BJ (cell line): ENCODE measurements at regions not wholly inside any gene's neighbourhood (a gene's known extent, or its start where the extent isn't known, plus 50 kb on each side); places are given as distances from the start of the nearest gene placed in this dataset.
"Not testable (repeated sequence)": the region's sequence is repeated elsewhere in the genome, so short reads cannot be mapped to it uniquely, and the experiment has no call there.

Source experiments
- CTCF ChIA-PET: fragments of 350-600 bp; formaldehyde crosslinking; extraction: SDS; loops from one replicate; lab custom pipeline; 2021; ENCODE audit warnings: antibody characterized with exemption, inconsistent platforms; lab: Yijun Ruan, JAX
- POLR2A ChIA-PET: fragments of 300-600 bp; sonication (Branson Sonifier 250); formaldehyde crosslinking; extraction: SDS; loops from one replicate; lab custom pipeline; 2021; ENCODE audit warnings: antibody characterized with exemption; lab: Charles Lee
- DNase-seq: peaks from one replicate; pipeline ENCODE4 v3.0.0-alpha.2; 2011; ENCODE audit warnings: low read depth
- H3K27me3 ChIP-seq: 2 replicates; pipeline ENCODE4 v1.6.0; 2011; ENCODE audit warnings: low read length; ENCODE audit not compliant: control insufficient read depth, insufficient read depth
- H3K36me3 ChIP-seq: 2 replicates; pipeline ENCODE4 v1.5.1; 2011; ENCODE audit warnings: low read length; ENCODE audit not compliant: control insufficient read depth, insufficient read depth
- H3K4me3 ChIP-seq: 2 replicates; pipeline ENCODE4 v1.5.1; 2011; ENCODE audit warnings: low read depth, mild to moderate bottlenecking, control low read depth, low read length
- CTCF ChIP-seq: IDR thresholded peaks from 2 replicates; pipeline ENCODE4 v1.5.1; 2011; ENCODE audit warnings: low read depth, mild to moderate bottlenecking, control low read depth, inconsistent platforms, low read length, moderate library complexity; ENCODE audit not compliant: insufficient read depth

GRCh38 chr10:34016576-34016975 lies 682.1 kb upstream of the NRP1 start:
- no peak for DNase-seq
- Histone ChIP-seq H3K36me3 (no peaks in the 10 kb centered on the region), H3K4me3 (no peak overlapping the region), H3K27me3 (no peaks in the 10 kb centered on the region)
- ChIA-PET POLR2A (no interaction called here), CTCF (no interaction called here)
- no peak for TF ChIP-seq CTCF

- Histone ChIP-seq H3K36me3 (no peaks in the 10 kb centered on the region), H3K27me3 (no peaks in the 10 kb centered on the region), H3K4me3 (no peak overlapping the region)
- CTCF ChIA-PET, result no interaction called here
- POLR2A ChIA-PET, result no interaction called here
- TF ChIP-seq CTCF, result no peak
- no peak for DNase-seq
Measured at GRCh38 chr10:34015700-34016099, 681.2 kb upstream of the NRP1 start.

GRCh38 chr10:34013235-34013634 lies 678.8 kb upstream of the NRP1 start:
- ChIA-PET POLR2A (no interaction called here), CTCF (no interaction called here)
- no peak for TF ChIP-seq CTCF
- DNase-seq, result no peak
- Histone ChIP-seq H3K36me3 (no peaks in the 10 kb centered on the region), H3K27me3 (no peaks in the 10 kb centered on the region), H3K4me3 (no peak overlapping the region)

- POLR2A ChIA-PET, result no interaction called here
Measured at GRCh38 chr10:34010891-34011290, 676.4 kb upstream of the NRP1 start.

GRCh38 chr10:34010228-34010627 lies 675.8 kb upstream of the NRP1 start:
- POLR2A ChIA-PET, H3K27me3 ChIP-seq, H3K36me3 ChIP-seq, DNase-seq, CTCF ChIA-PET, H3K4me3 ChIP-seq: not testable (repeated sequence)

More at GRCh38 chr10:34010891-34011290, 676.4 kb upstream of the NRP1 start:
- Histone ChIP-seq H3K4me3 (no peak overlapping the region), H3K27me3 (no peaks in the 10 kb centered on the region), H3K36me3 (no peaks in the 10 kb centered on the region)
- no peak for TF ChIP-seq CTCF
- CTCF ChIA-PET, result no interaction called here
- no peak for DNase-seq

GRCh38 chr10:34008656-34009055 lies 674.2 kb upstream of the NRP1 start:
- CTCF ChIA-PET, result no interaction called here
- POLR2A ChIA-PET, result no interaction called here
- Histone ChIP-seq H3K4me3 (no peak overlapping the region), H3K36me3 (no peaks in the 10 kb centered on the region), H3K27me3 (no peaks in the 10 kb centered on the region)
- DNase-seq, result no peak
- TF ChIP-seq CTCF, result no peak
